ENCODE measurements at regions not wholly inside any gene's neighbourhood (a gene's known extent, or its start where the extent isn't known, plus 50 kb on each side); places are given as distances from the start of the nearest gene placed in this dataset.
"Not testable (repeated sequence)": the region's sequence is repeated elsewhere in the genome, so short reads cannot be mapped to it uniquely, and the experiment has no call there.

- DNase-seq: no peak
Measured at GRCh38 chr10:52992567-52992966, 220.0 kb upstream of the MBL2 start.

DNA sequence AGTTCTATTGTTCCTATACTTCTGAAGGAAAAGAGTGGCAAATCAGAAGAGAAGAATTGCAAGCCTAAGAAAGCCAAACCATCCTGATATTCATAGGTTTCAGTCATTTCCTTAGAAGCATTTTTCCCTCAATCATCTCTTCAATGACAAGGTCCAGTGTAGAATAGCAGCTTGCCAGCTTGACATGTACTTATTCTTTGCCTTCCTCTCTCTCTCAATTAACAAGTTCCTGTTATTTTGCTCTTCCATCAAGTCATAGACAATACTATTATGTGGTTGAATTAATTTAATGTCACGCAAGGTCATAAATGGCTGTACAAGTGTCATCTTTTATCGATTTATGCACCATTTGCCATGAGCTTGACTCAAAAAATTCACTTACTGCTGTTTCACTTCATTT is 216.3 kb upstream of the MBL2 start:
- no peak for DNase-seq

- DNase-seq: no peak
Measured at GRCh38 chr10:52986125-52986524, 213.5 kb upstream of the MBL2 start.

DNA sequence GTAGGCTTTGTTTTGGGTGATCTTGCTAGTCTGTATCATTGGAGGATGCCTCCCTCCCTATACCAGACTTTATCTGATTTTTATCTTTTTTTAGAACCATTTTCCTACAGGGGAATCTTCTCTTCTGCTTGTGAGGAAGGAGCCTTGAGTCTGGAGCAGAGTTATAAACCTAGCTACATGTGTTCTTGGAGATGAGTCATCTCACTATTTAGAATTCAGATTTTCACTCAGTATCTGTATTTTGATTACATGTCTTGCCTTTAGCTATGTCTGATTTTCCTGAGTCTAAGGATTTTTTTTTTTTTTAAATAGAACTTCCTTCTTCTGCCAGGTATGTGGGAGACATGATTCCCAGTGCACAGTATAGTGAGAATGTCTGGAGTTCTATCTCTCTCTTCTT is 211.6 kb upstream of the MBL2 start:
- no peak for DNase-seq

DNA sequence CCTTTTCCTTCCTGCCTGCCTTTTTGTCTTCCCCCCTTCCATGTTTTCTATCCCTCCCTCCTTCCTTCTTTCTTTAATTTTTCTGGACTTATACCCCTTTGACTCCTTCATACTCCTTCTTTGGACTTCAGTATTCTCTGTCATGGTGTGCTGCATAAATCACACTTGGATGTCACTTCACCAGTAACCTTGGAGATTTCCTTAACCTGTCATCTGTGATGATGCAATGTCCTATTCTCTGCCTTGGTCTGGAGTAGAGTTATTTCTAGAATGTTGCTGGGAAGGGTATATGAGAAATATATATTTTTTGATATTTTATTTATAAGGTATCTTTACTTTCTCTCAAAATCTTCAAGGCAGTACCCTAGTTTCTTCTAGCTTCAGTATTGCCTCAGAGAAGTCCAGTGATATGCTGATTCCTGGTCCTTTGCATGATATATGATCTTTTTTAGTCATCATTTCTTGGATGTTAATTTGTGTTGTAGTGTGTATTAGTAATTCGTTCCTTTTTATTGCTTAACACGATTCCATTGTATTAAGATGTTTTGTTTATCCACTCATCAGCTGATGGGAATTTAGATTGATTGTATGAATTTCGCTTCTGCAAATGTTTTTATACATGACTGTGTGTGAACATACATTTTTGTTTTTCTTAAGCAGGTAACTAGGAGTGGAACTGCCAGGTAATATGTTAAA is 206.9 kb upstream of the MBL2 start:
- no peak for DNase-seq

DNA sequence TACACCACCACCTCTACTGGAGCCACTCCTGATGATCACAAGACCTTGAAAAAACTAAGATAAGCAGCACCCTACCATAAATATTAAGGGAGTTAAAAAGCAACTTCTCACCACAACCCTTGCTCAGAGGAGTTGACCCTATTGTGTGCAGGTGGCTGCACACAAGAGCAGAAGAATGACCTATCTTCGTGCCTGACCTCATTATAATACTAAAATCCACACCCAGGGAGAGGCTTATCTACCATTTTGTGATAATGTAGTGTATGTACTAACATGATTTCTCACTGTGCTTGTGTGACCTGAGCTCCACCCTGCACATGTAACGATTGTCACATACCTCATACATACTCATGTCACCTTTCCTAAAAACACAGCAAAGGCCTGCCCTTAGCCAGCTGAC is 205.0 kb upstream of the MBL2 start:
- no peak for DNase-seq

DNA sequence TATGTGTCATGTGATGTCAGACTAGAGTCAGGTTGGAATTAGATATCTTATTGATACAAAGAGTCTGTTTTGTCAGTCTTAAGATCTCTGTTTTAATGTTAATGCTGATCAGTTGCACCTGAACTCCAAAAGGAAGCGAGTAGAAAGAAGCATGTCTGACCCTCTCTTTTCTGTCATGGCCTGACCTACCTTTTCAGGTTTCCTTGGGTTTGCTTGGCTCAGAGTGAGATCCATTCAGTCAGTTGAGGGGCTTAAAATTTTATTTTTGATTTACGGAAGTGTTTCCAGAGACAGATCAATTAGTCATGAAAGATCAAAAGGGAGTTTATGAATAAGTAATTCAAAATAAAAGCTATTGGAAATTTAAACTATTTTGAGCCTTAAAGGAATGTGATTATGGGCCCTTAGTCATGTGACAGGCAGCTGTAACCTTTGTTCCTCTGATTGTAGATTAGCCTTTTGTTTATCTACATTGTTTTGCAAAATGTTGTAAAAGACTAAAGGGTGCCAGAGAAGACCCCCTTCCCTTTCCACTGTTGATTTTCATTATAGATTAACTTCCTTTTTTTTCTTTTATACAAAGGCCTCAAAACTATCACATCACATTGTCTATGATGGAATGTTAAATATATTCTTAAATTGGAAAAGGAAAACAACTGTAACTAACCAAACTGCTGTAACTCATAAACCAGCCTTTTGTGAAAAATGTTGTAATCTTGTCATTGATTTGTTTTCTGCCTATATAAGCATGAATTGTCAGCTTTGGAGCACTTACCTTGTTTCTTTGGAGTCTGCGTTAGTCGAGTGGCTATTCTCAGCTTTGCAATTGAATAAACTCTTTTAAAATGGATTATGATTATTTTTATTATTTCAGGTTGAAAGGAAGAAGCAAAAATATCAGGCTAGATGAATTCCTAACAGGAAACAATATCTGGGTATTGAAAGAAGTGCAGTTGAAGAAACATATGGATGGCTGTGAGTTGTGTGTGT is 195.5 kb upstream of the MBL2 start:
- no peak for DNase-seq

DNA sequence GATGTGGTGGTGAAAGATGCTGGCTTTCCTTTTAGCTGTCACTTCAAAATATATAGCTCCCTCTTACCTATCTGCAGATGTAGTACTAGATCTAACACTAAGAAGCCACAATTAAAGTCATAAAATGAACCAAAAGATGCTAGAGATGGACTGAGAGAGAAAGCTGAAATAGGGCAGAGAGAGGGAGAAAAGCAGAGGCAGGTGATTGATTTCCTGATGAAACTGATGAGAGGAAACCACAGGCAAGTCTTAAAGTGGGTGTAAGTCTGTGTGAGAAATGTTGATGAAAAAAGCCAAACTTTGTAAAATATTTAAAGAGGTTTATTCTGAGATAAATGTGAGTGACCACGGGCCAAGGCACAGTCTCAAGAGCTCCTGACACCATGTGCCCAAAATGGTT is 194.3 kb upstream of the MBL2 start:
- no peak for DNase-seq

- DNase-seq: no peak
Measured at GRCh38 chr10:52965938-52966401, 193.4 kb upstream of the MBL2 start.

GRCh38 chr10:52965509-52965908 is 192.9 kb upstream of the MBL2 start:
- DNase-seq: no peak

DNA sequence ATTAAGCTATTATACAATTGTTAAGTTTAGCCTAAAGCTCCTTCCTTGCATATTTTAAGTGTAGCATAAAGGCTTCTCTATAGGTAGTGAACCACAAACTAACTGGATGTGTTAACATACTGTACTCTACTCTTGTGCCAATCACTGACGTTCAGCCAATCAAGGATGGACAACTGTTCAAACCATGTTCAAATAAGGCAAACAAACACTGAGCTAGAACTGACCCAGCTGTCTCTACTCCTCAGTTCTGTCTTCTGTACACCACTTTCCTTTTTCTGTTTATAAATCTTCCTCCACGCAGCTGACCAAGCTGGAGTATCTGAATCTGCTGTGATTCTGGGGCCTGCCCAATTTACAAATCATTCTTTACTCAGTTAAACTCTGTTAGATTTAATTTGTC is 188.7 kb upstream of the MBL2 start:
- DNase-seq: no peak

- DNase-seq: no peak
Measured at GRCh38 chr10:52959810-52960209, 187.2 kb upstream of the MBL2 start.

DNA sequence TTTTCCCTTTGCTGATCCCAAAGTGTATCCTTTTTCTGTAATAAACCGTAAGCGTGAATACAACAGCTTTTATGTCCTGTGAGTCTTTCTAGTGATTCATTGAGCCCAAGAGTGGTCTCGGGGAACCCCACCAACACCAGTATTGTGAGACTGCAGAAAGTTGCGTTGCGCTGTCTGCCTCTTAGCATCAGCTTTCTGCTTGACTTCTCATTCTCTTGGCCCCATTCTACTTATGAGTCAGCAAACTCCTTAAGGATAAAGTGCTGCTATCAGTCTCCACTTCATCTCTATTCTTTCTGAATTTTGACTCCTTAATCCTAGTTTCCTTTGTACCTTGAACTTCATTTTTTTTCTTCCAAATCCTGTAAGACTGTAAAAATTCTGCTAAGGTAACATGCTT is 184.3 kb upstream of the MBL2 start:
- DNase-seq: no peak

DNA sequence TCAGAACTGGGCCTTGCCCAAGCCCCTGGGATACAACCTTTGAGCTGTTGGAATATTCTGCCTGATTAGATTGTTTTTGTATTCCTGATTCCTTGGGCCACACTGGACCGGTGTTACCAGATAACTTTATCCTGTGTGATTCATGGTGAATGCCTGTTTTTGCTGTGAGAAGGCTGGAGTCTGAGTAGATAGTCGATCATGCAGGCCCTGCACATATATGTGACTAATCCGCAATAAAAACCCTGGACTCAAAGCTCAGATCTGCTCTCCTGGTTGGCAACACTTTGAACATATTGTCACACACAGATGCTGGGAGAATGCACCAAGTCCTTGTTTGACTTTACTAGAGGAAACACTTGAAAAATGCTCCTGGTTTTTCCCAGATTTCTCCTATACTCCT is 183.9 kb upstream of the MBL2 start:
- no peak for DNase-seq

DNA sequence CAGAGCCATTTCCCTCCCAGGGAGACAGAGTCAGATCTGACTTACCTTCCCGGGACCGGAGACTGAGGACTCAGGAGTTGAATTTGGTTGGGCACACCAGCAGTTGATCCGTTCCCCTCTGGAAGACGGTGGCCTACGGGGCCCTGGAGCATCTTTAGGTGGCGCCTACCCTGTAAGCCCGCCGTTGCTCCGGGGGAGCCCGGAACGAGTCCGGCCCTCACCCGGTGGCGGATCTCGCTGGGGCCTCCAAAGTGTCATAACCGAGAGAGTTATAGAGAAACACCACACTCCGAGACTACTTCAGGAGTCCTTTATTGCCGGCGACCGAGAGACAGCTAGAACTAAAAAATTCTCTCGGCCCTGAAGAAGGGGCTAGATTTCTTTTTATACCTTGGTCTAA is 182.8 kb upstream of the MBL2 start:
- DNase-seq: no peak

GRCh38 chr10:52954407-52954806 is 181.8 kb upstream of the MBL2 start:
- DNase-seq: no peak

DNA sequence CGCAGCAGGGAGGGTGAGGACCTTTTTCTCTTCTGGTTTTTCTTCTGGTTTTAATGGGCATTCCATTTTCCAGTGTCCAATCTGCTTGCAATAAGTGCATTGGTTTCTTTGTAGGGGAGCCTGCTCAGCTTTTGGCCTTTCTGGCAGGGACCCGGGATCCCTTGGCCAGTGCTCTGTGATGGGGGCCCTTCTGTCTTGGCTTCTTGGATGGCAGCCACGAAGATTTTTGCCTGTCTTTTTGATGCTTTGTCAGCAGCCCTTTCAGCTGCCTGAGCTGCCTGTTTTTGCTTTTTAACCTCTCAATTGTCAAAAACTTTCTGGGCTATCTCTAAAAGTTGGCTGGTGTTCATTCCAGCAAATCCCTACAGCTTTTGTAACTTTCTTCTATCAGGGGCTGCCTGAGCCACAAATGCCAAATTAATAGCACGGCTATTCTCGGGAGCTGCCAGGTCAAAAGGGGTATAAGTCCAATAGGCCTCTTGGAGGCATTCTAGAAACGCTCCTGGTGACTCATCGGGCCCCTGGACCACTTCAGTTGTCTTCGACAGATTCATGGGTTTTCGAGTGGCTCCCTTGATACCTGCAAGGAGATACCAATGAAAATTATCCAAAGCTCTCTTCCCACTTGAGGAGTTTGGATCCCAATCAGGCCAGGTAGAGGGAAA is 179.9 kb upstream of the MBL2 start:
- DNase-seq: no peak

GRCh38 chr10:52951824-52952223 is 179.2 kb upstream of the MBL2 start:
- DNase-seq: peak; percentile 4

GRCh38 chr10:52950578-52950977 is 178.0 kb upstream of the MBL2 start:
- DNase-seq: no peak

DNA sequence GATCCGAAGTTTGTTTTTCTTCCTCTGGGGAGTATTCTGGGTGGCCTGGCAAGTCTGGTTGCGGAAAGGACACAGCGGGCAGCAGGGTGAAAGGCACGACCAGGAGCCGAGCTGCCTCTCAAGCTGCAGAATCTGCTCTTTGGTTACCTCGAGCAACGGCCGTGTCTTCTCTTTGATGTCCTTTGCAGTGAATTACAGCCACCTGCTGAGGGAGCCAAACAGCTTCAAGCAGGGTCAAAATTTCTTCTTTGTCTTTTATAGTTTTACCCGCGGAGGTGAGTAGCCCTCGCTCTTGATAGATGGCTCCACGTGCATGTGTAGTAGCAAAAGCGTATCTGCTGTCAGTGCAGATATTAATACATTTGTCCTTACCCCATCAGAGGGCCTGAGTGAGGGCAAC is 177.3 kb upstream of the MBL2 start:
- DNase-seq: no peak

DNA sequence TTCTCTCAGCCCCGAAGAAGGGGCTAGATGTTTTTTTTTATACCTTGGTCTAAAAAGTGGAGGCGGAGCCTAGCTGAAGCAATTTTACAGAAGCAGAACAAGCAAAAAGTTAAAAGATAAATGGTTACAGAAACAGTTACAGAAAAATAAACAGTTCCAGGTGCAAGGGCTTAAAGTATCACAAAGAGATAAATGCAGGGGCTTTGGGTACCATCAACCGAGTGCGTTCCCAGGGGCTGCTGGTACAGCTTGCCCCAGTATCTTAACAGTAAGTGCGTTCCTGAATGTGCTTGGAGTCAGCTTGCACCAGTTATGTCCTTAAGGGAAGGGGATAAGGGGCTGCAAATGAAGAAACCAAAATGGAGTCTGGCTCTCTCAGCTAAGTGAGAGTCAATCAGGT is 173.9 kb upstream of the MBL2 start:
- no peak for DNase-seq

GRCh38 chr10:52945521-52945920 is 172.9 kb upstream of the MBL2 start:
- not testable (repeated sequence) for DNase-seq

DNA sequence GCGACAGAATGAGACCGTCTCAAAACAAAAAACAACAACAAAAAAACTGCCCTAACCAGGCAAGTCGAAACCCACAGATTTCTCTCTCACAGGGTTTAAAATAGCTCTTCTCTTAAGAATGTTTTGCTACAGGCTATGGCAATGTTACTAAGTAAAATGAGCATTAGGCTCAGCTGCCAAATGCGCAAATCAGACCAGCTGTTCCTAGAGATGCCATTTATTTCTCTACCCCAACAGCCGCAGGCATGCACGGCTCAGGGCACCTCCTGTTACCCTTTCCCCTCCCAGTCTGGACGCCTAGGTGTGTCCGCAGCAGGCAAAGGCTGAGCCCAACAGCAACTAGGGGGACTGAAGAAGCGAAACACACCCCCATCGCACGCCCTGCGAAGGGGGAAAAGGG is 168.3 kb upstream of the MBL2 start:
- no peak for DNase-seq

GRCh38 chr10:52939894-52940293 is 167.3 kb upstream of the MBL2 start:
- DNase-seq: no peak

Measured in activated CD4-positive, alpha-beta T cell treated with anti-CD3 and anti-CD28 coated beads, Interleukin-10, Interleukin-2, amounts not matched to agents 100 ng/mL and 50 ng/mL, durations not matched to agents 16 hours and 8 hours (primary cell).